UCSD-AML1 (cell line): ENCODE measurements at regions not wholly inside any gene's neighbourhood (a gene's known extent, or its start where the extent isn't known, plus 50 kb on each side); places are given as distances from the start of the nearest gene placed in this dataset.

Source experiments
- DNase-seq: peaks from one replicate; lab custom pipeline; 2025; ENCODE audit not compliant: unreplicated experiment; lab: John Stamatoyannopoulos, UW

DNA sequence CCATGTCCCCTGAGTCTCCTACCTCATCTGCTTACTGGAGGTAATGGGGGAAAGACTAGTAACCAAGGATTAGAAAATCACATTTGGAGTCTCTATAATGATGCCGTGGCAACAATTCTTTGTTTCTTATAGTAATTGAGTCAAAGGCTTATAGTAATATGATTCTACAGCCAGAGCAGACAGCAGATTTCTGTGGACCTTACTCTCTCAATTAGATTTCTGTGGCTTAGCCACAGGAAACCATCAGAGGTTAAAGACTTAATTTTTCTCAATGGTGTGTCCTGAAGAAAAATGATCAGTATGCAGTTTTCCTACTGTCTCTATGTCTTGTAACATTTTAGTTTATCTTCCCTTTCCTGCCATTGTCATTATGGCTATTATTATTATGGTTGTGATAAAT is 59.3 kb upstream of the CD180 start:
- no peak for DNase-seq

DNA sequence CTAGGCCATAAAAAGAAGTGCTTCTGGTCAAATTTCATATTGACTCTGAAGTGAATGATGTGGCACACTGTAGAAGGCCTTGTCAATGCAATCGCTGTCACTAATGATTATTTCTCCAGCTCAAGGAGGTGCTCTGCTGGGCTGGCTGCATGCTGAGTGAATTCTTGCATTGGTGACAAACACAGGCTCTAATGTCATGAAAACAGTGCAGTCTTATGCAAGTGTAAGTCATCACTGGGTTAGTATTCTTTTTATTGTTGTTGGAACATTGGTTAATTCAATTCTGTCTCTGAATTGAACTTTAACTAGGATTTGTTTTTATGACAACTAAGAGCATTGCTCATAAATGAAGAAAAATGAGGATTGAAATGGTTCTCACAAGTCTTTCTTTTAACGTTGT is 57.3 kb upstream of the CD180 start:
- DNase-seq, result no peak

DNA sequence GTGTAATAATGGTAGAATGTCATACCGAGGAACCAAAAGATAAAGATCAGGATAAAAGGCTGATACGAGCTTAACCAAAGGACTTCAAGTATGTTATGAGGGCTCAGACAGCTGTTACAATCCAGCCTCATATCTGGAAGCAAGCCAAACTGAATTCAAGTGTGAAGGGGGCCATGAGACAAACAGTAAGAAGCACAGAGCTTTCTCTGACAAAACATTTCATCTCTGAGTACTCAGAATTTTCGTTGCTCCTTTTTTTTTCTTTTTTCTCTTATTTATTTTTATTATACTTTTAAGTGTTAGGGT is 52.9 kb upstream of the CD180 start:
- DNase-seq, result no peak

DNA sequence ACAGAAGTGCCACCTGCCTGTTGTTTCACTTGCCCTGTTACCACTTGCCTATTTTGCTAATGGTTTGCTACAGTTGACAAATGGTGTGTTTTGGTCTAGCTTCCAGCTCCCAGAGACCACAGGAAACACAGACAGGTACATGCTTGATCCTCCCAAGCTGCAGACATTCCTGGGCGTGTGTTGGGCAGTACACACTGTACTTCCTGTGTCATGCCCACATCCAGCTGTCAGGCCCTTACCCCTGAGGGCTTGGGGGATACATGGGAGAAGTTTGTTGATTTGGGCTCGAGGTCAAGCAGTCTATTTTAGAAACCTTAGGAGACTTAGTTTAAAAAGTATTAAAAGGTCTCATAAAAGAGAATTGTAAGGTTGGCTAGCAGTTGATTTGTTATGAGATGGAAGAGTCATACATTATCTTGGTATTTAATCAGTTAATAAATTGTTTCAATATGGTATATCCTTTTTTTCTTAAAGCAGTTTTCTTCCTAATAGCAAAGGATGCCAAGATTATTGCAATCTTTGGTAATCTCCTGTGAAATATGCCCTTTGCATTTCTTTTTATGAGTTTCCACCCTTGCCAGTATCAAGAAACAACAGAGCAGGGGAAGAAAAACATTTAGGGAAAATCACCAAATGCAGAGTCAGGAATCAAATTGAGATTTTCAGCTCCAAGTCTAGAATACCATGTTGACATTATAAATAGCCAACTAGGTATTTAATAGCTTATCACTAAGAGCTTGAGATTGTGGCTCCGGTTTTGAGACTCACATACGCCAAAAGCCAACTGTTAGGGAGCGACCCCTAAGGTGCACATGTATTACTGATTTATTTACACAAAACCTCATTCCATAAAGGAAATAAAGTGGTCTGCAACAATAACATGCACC is 52.3 kb upstream of the CD180 start:
- peak; percentile 38 for DNase-seq

DNA sequence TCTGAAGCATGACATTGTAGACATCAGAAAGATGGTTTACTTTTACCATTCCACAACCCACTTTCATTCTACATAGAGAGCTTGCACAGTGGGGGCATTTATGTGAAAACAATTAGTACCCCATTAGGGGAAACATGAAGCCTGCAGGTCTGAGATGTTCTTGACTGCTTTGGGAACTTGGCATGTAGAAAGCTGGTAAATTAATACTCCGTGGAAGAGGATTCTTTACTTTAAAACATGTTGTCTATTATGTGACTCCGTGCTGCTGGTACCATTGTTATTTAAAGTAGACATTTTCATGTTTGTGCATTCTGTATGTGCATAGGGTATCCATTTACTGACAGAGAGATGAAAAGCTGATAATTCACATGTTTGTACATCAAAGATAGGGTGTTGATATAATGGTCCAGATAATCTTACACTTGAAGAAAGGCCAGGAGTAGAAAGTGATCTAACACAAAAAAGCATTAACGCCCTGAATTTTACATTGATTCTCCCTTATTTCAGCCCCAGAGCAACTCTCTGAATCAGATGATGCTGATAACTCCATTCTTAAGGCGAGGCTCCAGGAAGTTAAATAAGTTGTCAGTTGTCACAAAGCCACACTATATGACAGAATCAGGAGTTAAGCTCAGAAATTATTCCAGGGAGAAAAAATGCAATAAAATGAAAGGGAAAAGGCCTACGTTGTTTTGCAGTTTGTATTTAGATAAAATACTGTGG is 50.1 kb upstream of the CD180 start:
- DNase-seq, result no peak
